AG04450 (cell line): ENCODE measurements at regions not wholly inside any gene's neighbourhood (a gene's known extent, or its start where the extent isn't known, plus 50 kb on each side); places are given as distances from the start of the nearest gene placed in this dataset.

Source experiments
- CTCF ChIA-PET: fragments of 300-600, 350-600 bp; formaldehyde crosslinking; extraction: SDS; loops from one replicate; lab custom pipeline; 2022; ENCODE audit warnings: antibody characterized with exemption, inconsistent platforms; lab: Charles Lee
- POLR2A ChIA-PET: fragments of 350-600 bp; formaldehyde crosslinking; extraction: SDS; loops from one replicate; lab custom pipeline; 2021; ENCODE audit warnings: antibody characterized with exemption, inconsistent platforms; lab: Yijun Ruan, JAX
- DNase-seq: peaks from one replicate; pipeline ENCODE4 v3.0.0-alpha.2; 2011; ENCODE audit warnings: low read depth, low spot score
- H3K27ac ChIP-seq: one replicate; pipeline ENCODE4 v1.5.1; 2012; ENCODE audit warnings: low read depth, low read length, control low read depth
- H3K27me3 ChIP-seq: one replicate; pipeline ENCODE4 v1.6.0; 2012; ENCODE audit warnings: low read length; ENCODE audit not compliant: control insufficient read depth, insufficient read depth
- H3K4me3 ChIP-seq: 2 replicates; pipeline ENCODE4 v1.5.1; 2011; ENCODE audit warnings: mild to moderate bottlenecking, low read depth, low read length, control low read depth
- H3K9me3 ChIP-seq: 2 replicates; pipeline ENCODE4 v1.5.1; 2012; ENCODE audit warnings: low read length; ENCODE audit not compliant: control insufficient read depth, insufficient read depth
- CTCF ChIP-seq: IDR thresholded peaks from 2 replicates; pipeline ENCODE4 v1.5.1; 2011; ENCODE audit warnings: low read depth, low read length, control low read depth, inconsistent platforms

GRCh38 chr13:109644069-109644750 lies 142.2 kb downstream of the IRS2 start:
- H3K9me3 ChIP-seq = peaks cover 10% of the 10 kb centered on the region; the same call in 1 of the 2 replicates
- DNase-seq = no peak
- H3K4me3 ChIP-seq = no peak overlapping the region
- ChIA-PET CTCF (no interaction called here), POLR2A (no interaction called here)
- peaks cover 3% of the 10 kb centered on the region for H3K27me3 ChIP-seq
- H3K27ac ChIP-seq = no peak overlapping the region
- TF ChIP-seq CTCF = no peak

- ChIA-PET POLR2A (no interaction called here), CTCF (no interaction called here)
- Histone ChIP-seq H3K27ac (no peak overlapping the region), H3K27me3 (no peaks in the 10 kb centered on the region), H3K9me3 (peaks cover 10% of the 10 kb centered on the region; the same call in 1 of the 2 replicates), H3K4me3 (no peak overlapping the region)
- no peak for TF ChIP-seq CTCF
- no peak for DNase-seq
Observed at GRCh38 chr13:109642358-109642757, 144.0 kb downstream of the IRS2 start.

GRCh38 chr13:109636736-109637135 lies 149.6 kb downstream of the IRS2 start:
- H3K27ac ChIP-seq = no peak overlapping the region
- TF ChIP-seq CTCF = no peak
- CTCF ChIA-PET = no interaction called here
- DNase-seq = no peak
- H3K27me3 ChIP-seq = peaks cover 2% of the 10 kb centered on the region
- peaks cover 10% of the 10 kb centered on the region; the same call in 1 of the 2 replicates for H3K9me3 ChIP-seq
- H3K4me3 ChIP-seq = no peak overlapping the region
- POLR2A ChIA-PET = no interaction called here

- no peak overlapping the region for H3K27ac ChIP-seq
- ChIA-PET CTCF (no interaction called here), POLR2A (no interaction called here)
Observed at GRCh38 chr13:109631069-109631468, 155.3 kb downstream of the IRS2 start.

More at GRCh38 chr13:109631069-109631468, 155.3 kb downstream of the IRS2 start:
- Histone ChIP-seq H3K4me3 (no peak overlapping the region), H3K9me3 (no peaks in the 10 kb centered on the region), H3K27me3 (peaks cover 2% of the 10 kb centered on the region)
- no peak for TF ChIP-seq CTCF
- DNase-seq = no peak
